ENCODE measurements at regions not wholly inside any gene's neighbourhood (a gene's known extent, or its start where the extent isn't known, plus 50 kb on each side); places are given as distances from the start of the nearest gene placed in this dataset.

DNA sequence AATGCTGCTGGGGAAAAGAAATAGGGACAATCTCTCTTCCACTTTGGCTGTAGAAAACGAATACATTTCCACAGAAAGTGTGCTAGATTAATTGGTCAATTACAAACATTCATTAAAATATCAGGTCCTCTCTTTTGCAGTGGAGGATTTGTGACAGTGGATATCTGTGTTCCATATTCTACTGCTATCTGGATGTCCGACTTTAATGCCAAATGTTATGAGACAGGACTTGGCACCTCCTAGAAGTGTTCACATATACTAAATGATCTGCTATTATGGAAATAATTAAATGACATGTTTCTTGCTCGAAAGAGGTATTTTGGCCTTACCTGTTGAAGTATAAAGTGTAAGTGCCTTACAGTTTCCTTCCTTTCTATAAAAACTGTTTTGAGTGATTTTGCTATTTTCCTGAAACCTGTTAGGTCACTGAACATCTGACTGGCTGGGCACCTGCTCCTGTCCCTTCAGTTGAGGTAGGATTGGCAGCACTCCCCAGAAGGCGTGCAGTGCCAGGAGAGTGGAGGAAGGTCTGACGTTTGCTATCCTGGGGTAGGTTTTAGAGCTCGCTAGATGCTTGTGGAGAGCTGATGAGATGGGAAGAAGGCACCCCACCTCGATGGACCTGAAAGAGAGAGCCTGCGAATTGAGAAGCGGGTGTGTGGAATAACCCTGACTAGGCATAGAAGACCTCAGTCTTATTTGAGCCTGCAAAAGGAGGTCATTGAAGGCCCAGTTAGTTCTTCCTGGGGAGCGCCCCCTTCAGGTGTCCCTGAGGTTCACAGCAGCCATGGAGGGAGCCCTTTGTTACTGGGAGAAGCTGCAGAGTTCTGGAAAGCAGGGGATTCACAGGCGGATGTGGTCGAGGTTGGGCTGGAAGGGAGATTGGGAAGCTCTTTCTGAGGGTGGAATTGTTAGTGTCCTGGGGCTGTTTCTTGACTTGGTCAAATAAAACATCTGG is 159.4 kb upstream of the ZNF267 start:
- WGBS (ENCODE audit: insufficient coverage, low coverage, low lambda C conversion rate, missing lambda C conversion rate) = 20% methylated on average over 4 of the region's 12 CpGs
- ATAC-seq (no peak), DNase-seq (no peak)
- no peak for TF ChIP-seq POLR2A (IDR thresholded peaks at IDR 0.05)
- TF ChIP-seq, protein P1, sequence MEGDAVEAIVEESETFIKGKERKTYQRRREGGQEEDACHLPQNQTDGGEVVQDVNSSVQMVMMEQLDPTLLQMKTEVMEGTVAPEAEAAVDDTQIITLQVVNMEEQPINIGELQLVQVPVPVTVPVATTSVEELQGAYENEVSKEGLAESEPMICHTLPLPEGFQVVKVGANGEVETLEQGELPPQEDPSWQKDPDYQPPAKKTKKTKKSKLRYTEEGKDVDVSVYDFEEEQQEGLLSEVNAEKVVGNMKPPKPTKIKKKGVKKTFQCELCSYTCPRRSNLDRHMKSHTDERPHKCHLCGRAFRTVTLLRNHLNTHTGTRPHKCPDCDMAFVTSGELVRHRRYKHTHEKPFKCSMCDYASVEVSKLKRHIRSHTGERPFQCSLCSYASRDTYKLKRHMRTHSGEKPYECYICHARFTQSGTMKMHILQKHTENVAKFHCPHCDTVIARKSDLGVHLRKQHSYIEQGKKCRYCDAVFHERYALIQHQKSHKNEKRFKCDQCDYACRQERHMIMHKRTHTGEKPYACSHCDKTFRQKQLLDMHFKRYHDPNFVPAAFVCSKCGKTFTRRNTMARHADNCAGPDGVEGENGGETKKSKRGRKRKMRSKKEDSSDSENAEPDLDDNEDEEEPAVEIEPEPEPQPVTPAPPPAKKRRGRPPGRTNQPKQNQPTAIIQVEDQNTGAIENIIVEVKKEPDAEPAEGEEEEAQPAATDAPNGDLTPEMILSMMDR (IDR thresholded peaks at IDR 0.05) = no peak
- no peaks in the 10 kb centered on the region for H3K9me3 ChIP-seq
- peak overlapping the region in 2 of 3 donors; percentile 82 to 92 for H3K27ac ChIP-seq
- peak overlapping the region; percentile 89 to 100 (median 93) for H3K4me3 ChIP-seq
- no peaks in the 10 kb centered on the region for H3K27me3 ChIP-seq
- intact Hi-C loops (cut with DNase I) = no loop called here
- H3K36me3 ChIP-seq = no peaks in the 10 kb centered on the region
- H3K4me1 ChIP-seq = peaks cover 0 to 5% (median 0%) of the 10 kb centered on the region in 4 donors

DNA sequence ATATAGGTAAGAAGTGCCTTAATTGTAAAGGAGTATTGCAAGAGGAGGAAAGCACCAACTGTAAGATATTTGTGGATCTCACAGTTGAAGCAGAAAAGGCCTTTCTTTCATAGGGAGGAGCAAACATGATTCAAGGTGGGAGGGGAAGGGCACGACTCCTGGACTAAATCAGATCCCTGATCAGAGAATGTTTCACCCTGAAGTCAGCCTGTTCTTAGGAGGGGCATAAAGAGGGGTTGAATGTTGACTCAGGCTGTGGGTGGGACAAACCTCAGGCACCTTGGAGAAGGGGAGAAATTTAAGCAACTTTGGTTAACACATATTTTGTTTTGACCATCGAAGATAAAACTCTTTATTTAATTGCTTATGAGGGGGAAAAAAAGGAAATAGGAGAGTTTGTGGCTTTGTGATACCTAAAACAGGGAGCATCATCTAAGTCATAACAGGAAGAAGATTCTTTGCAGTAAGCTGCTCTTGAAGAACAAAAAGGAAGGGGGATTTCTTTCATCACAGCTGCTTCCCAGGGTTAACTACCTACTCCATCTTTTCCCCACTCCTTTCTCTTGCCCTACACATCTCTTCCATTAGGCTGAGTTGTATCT is 158.6 kb upstream of the ZNF267 start:
- 64% methylated on average over 1 of the region's 2 CpGs for WGBS (ENCODE audit: insufficient coverage, low coverage, low lambda C conversion rate, missing lambda C conversion rate)
- H3K27ac ChIP-seq = no peak overlapping the region
- peaks cover 0 to 5% (median 0%) of the 10 kb centered on the region in 4 donors for H3K4me1 ChIP-seq
- ATAC-seq = no peak
- no peaks in the 10 kb centered on the region for H3K36me3 ChIP-seq
- DNase-seq = no peak
- H3K9me3 ChIP-seq = no peaks in the 10 kb centered on the region
- TF ChIP-seq, protein P1 (IDR thresholded peaks at IDR 0.05) = no peak
- TF ChIP-seq POLR2A (IDR thresholded peaks at IDR 0.05) = no peak
- intact Hi-C loops (cut with DNase I) = no loop called here
- no peaks in the 10 kb centered on the region for H3K27me3 ChIP-seq
- no peak overlapping the region for H3K4me3 ChIP-seq

DNA sequence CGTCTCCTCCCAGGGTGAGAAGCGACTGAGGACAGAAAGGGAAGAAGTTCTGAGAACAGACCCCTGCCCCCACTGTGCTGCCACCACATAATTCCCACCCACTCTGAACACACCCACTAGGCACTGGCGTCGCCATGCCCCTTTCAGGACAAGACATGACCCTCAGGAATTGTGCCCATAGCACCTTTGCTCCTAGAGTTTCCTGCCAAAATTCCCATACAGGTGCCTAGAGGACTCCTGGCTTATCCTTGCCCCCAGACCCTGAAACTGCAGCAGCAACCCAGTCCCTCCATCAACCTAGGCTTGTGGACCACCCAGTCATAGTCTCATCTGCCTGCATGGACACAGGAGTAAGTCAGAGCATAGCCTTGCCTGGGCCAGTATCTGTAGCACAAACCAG is 157.7 kb upstream of the ZNF267 start:
- TF ChIP-seq POLR2A (IDR thresholded peaks at IDR 0.05) = no peak
- TF ChIP-seq, protein P1 (IDR thresholded peaks at IDR 0.05) = no peak
- DNase-seq (no peak), ATAC-seq (no peak)
- 100% methylated on average over 2 of the region's 4 CpGs for WGBS (ENCODE audit: insufficient coverage, low coverage, low lambda C conversion rate, missing lambda C conversion rate)
- Histone ChIP-seq H3K9me3 (no peaks in the 10 kb centered on the region), H3K27me3 (no peaks in the 10 kb centered on the region), H3K27ac (no peak overlapping the region), H3K4me3 (no peak overlapping the region), H3K4me1 (peaks cover 0 to 5% (median 0%) of the 10 kb centered on the region in 4 donors), H3K36me3 (no peaks in the 10 kb centered on the region)
- intact Hi-C loops (cut with DNase I) = no loop called here

DNA sequence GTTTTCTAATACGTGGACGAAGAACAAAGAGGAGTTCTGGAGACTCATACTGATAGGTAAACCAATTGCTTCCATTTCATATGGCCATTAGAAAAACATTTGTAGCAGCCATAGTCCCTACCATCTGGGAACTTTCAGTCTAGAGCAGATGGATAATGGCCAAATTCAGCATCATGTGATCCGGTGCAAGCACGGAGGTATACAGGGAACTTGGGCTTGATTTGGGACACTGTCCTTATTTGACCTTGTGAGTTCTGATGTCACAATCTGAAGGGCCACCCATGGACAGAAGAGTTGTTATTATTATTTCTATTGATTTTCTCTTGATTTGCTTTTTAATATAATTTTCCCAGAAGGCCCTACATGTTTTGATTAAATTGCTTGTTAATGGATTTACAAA is 154.6 kb upstream of the ZNF267 start:
- peak in 2 of 4 donors; percentile 32 to 47 for ATAC-seq
- H3K36me3 ChIP-seq = no peaks in the 10 kb centered on the region
- DNase-seq = no peak
- intact Hi-C loops (cut with DNase I) = no loop called here
- no peaks in the 10 kb centered on the region for H3K27me3 ChIP-seq
- H3K4me1 ChIP-seq = no peaks in the 10 kb centered on the region
- 48% methylated on average over 4 of the region's 4 CpGs for WGBS (ENCODE audit: insufficient coverage, low coverage, low lambda C conversion rate, missing lambda C conversion rate)
- TF ChIP-seq, protein P1 (IDR thresholded peaks at IDR 0.05) = no peak
- TF ChIP-seq POLR2A (IDR thresholded peaks at IDR 0.05) = no peak
- no peak overlapping the region for H3K4me3 ChIP-seq
- no peaks in the 10 kb centered on the region for H3K9me3 ChIP-seq
- H3K27ac ChIP-seq = no peak overlapping the region

Measured in right lobe of liver (tissue), 6 donors.